ENCODE measurements at regions not wholly inside any gene's neighbourhood (a gene's known extent, or its start where the extent isn't known, plus 50 kb on each side); places are given as distances from the start of the nearest gene placed in this dataset.

GRCh38 chr9:86605303-86605702 lies 251.1 kb upstream of the TUT7 start:
- no peaks in the 10 kb centered on the region for H3K4me1 ChIP-seq (ENCODE audit: insufficient read depth, low read length, poor library complexity, severe bottlenecking)
- H3K9me3 ChIP-seq (ENCODE audit: insufficient read depth, low read depth, low read length): no peaks in the 10 kb centered on the region
- H3K9me2 ChIP-seq (replicated peaks; ENCODE audit: low read depth, low read length): no peaks in the 10 kb centered on the region
- H3K79me2 ChIP-seq (ENCODE audit: insufficient read depth, low read length): no peaks in the 10 kb centered on the region
- no peak overlapping the region for H3K9ac ChIP-seq (ENCODE audit: low read depth, low read length, poor library complexity, severe bottlenecking)
- H3K27me3 ChIP-seq (ENCODE audit: insufficient read depth, low read length, poor library complexity, severe bottlenecking): no peaks in the 10 kb centered on the region
- H3K4me2 ChIP-seq (ENCODE audit: low read depth, low read length, poor library complexity, severe bottlenecking): no peak overlapping the region
- TF ChIP-seq CTCF (conservative IDR thresholded peaks at IDR 0.05; ENCODE audit: low read length): no peak
- no peak for TF ChIP-seq EZH2phosphoT487 (IDR thresholded peaks at IDR 0.05; ENCODE audit: borderline replicate concordance)
- H3F3A ChIP-seq (ENCODE audit: low read depth): no peaks in the 10 kb centered on the region
- no peak overlapping the region for H3K4me3 ChIP-seq (ENCODE audit: low read length, poor library complexity, severe bottlenecking)
- H4K20me1 ChIP-seq (ENCODE audit: insufficient read depth, low read length, poor library complexity, severe bottlenecking): no peaks in the 10 kb centered on the region
- no peak overlapping the region for H2AFZ ChIP-seq (ENCODE audit: low read length)
- H3K36me3 ChIP-seq (ENCODE audit: insufficient read depth, low read length): no peaks in the 10 kb centered on the region

GRCh38 chr9:86604741-86605140 lies 250.5 kb upstream of the TUT7 start:
- no peak overlapping the region for H3K9ac ChIP-seq (ENCODE audit: low read depth, low read length, poor library complexity, severe bottlenecking)
- H2AFZ ChIP-seq (ENCODE audit: low read length): no peak overlapping the region
- TF ChIP-seq CTCF (conservative IDR thresholded peaks at IDR 0.05; ENCODE audit: low read length): no peak
- no peak overlapping the region for H3K4me3 ChIP-seq (ENCODE audit: low read length, poor library complexity, severe bottlenecking)
- H3K9me2 ChIP-seq (replicated peaks; ENCODE audit: low read depth, low read length): no peaks in the 10 kb centered on the region
- H3K9me3 ChIP-seq (ENCODE audit: insufficient read depth, low read depth, low read length): no peaks in the 10 kb centered on the region
- no peaks in the 10 kb centered on the region for H3K27me3 ChIP-seq (ENCODE audit: insufficient read depth, low read length, poor library complexity, severe bottlenecking)
- no peaks in the 10 kb centered on the region for H4K20me1 ChIP-seq (ENCODE audit: insufficient read depth, low read length, poor library complexity, severe bottlenecking)
- no peaks in the 10 kb centered on the region for H3K4me1 ChIP-seq (ENCODE audit: insufficient read depth, low read length, poor library complexity, severe bottlenecking)
- H3F3A ChIP-seq (ENCODE audit: low read depth): no peaks in the 10 kb centered on the region
- H3K79me2 ChIP-seq (ENCODE audit: insufficient read depth, low read length): no peaks in the 10 kb centered on the region
- no peaks in the 10 kb centered on the region for H3K36me3 ChIP-seq (ENCODE audit: insufficient read depth, low read length)
- H3K4me2 ChIP-seq (ENCODE audit: low read depth, low read length, poor library complexity, severe bottlenecking): no peak overlapping the region

GRCh38 chr9:86602715-86603114 lies 248.5 kb upstream of the TUT7 start:
- no peaks in the 10 kb centered on the region for H3K9me3 ChIP-seq (ENCODE audit: insufficient read depth, low read depth, low read length)
- no peaks in the 10 kb centered on the region for H3K4me1 ChIP-seq (ENCODE audit: insufficient read depth, low read length, poor library complexity, severe bottlenecking)
- H3K79me2 ChIP-seq (ENCODE audit: insufficient read depth, low read length): no peaks in the 10 kb centered on the region
- H3K9me2 ChIP-seq (replicated peaks; ENCODE audit: low read depth, low read length): no peaks in the 10 kb centered on the region
- H3K36me3 ChIP-seq (ENCODE audit: insufficient read depth, low read length): no peaks in the 10 kb centered on the region
- TF ChIP-seq CTCF (conservative IDR thresholded peaks at IDR 0.05; ENCODE audit: low read length) (no peak), EZH2phosphoT487 (IDR thresholded peaks at IDR 0.05; ENCODE audit: borderline replicate concordance) (no peak)
- H3F3A ChIP-seq (ENCODE audit: low read depth): no peaks in the 10 kb centered on the region
- no peak overlapping the region for H2AFZ ChIP-seq (ENCODE audit: low read length)
- H3K9ac ChIP-seq (ENCODE audit: low read depth, low read length, poor library complexity, severe bottlenecking): no peak overlapping the region
- no peaks in the 10 kb centered on the region for H3K27me3 ChIP-seq (ENCODE audit: insufficient read depth, low read length, poor library complexity, severe bottlenecking)
- H3K4me2 ChIP-seq (ENCODE audit: low read depth, low read length, poor library complexity, severe bottlenecking): no peak overlapping the region
- no peak overlapping the region for H3K4me3 ChIP-seq (ENCODE audit: low read length, poor library complexity, severe bottlenecking)
- no peaks in the 10 kb centered on the region for H4K20me1 ChIP-seq (ENCODE audit: insufficient read depth, low read length, poor library complexity, severe bottlenecking)

All from Loucy (cell line).